NCI-H2029 treated with DMSO at 0.1 percent for 48 hours (cell line): ENCODE measurements at regions not wholly inside any gene's neighbourhood (a gene's known extent, or its start where the extent isn't known, plus 50 kb on each side); places are given as distances from the start of the nearest gene placed in this dataset.
"Not testable (repeated sequence)": the region's sequence is repeated elsewhere in the genome, so short reads cannot be mapped to it uniquely, and the experiment has no call there.

ENCODE experiments used
- DNase-seq: peaks from one replicate; lab custom pipeline; 2025; lab: John Stamatoyannopoulos, UW

DNA sequence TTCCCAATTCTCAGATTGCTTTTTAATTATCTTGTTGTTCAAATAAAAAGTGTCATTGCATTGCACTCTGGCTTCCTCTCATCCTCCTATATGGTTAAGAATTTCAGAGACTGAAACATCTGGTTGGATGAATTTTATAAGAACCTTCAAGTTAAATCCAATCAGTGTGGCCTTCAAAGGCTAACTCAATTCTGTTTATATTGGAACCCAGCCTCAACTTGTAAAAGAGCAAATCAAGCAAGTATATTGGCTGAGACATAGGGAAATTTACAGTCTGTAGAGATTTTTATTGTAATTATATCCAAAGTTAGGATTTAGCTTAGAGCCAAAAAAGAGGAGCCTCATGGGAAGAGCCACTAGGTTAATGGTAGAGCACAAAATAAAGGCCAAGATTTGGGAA, 159.9 kb upstream of the FER start:
- DNase-seq: no peak

- no peak for DNase-seq
Measured at GRCh38 chr5:108581026-108581425, 166.7 kb upstream of the FER start.

GRCh38 chr5:108579236-108579635, 168.5 kb upstream of the FER start:
- no peak for DNase-seq

GRCh38 chr5:108578791-108579190, 168.9 kb upstream of the FER start:
- no peak for DNase-seq

- no peak for DNase-seq
Measured at GRCh38 chr5:108567429-108567828, 180.3 kb upstream of the FER start.

DNA sequence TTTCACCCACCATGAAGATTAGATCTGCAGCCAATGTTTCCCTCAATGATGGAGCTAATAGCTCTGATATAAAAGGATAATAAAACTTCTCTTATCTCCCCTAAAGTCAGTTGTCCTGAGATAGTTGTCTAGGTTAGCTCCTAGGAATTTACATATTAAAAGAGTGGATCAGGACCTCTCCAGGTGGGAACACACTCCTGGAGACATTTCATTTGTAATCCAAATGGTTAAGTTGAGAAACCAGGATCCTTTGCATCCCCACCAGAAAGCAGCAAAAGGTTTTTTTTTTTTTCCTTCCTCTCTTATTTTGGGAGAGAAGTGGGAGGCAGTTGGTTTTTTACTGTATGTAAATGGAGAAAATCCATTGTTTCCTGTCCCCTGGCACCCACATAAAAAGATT, 182.5 kb upstream of the FBXL17 start:
- DNase-seq: no peak

GRCh38 chr5:108562205-108562454, 180.2 kb upstream of the FBXL17 start:
- no peak for DNase-seq

DNA sequence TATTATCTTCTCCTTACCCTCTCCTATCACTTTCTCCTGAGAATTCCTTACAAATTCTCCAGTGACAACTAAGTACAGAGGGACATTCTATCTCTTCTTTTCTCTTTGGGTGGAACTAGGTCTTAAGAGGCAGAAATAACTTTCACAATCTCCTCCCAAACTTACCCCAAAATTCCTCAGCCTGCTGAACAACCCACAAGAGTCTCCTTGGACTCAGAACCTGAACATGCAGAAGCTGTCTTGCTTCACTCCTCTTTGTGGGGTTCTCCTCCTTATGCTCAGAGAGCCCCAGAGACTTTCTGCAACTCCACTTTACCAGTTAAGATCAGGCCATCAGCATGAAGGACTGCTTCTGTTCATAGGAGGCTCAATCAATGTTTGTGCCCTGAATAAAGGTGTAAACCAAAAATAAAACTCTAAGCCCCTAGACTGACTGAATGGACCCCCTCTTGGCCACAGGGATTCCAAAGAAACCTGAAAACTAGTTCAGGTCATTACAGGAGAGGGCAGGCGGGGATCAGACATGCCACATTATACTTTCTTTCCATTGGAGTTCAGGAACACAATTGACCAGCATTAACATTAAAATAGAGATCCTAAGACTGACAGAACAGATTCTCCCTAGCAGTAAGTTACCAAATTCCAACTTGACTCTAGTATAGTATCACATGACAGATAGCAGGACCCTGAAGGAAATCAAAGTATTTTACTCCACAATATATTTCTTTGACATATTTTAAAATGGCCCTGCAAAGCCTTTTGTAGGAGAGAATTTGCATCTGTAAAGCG, 179.7 kb upstream of the FBXL17 start:
- DNase-seq: no peak

DNA sequence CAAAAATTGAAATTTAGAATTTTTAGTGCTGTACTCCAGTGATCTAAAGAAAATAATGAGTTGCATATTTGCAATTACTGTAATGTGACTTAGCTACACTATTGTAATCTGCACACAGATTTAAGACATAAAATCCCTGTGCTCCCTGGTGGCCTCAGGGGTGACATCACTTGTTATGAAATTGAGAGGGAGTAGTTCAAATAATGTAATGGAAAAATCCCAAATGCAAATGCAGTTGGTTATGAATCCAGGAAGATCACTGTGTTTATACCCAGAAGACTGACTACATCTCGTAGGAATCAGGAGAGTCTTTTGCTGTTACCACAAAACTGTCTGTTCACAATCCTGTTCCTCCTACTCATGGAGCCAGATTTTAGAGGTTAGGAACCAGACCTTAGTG, 178.7 kb upstream of the FBXL17 start:
- DNase-seq: no peak

DNA sequence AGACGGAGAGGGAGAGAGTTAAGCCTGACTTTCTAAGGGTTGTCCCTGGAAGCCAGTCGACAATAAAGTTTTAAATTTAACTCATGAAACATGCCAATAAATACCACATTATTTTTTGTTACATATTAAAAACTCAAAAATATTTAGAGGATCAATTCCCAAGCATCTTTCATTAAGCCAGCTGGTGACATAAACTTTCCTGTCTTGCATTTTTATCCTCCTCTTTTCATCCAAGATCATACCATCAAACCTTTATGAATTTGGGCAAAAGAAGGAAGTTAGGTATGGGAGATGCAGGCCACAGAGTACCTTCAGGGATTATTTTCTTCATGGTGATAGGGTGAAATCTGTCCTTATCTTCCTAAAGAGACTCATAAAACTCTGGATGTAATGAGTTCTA, 178.3 kb upstream of the FBXL17 start:
- DNase-seq: no peak

GRCh38 chr5:108558840-108559239, 176.9 kb upstream of the FBXL17 start:
- DNase-seq: not testable (repeated sequence)

DNA sequence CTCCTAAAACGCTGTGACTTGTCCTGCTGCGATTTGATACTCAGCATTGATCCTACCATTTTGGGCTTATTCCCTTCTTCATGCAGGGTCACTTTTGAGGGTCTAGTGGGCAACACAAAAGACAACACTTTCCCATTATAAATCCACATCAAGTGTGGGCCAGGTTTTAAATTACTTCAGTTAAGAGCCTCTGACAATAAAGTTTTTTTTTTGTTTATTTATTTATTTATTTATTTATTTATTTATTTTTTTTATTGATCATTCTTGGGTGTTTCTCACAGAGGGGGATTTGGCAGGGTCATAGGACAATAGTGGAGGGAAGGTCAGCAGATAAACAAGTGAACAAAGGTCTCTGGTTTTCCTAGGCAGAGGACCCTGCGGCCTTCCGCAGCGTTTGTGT, 176.2 kb upstream of the FBXL17 start:
- not testable (repeated sequence) for DNase-seq

DNA sequence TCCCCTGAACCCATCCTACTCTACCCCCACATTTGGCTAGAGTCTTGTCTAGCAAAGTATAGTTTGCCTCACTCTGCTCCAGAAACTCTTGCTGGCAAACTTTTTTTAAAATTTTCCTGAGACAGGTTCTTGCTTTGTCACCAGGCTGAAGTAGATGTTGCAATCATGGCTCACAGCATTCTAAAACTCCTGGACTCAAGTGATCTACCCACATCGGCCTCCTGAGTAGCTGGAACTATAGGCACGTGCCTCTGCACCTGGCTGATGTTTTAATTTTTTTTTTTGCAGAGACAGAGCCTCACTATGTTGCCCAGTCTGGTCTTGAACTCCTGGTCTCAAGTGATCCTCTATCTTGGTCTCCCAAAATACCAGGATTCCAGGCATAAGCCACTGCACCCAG, 175.8 kb upstream of the FBXL17 start:
- DNase-seq: no peak

DNA sequence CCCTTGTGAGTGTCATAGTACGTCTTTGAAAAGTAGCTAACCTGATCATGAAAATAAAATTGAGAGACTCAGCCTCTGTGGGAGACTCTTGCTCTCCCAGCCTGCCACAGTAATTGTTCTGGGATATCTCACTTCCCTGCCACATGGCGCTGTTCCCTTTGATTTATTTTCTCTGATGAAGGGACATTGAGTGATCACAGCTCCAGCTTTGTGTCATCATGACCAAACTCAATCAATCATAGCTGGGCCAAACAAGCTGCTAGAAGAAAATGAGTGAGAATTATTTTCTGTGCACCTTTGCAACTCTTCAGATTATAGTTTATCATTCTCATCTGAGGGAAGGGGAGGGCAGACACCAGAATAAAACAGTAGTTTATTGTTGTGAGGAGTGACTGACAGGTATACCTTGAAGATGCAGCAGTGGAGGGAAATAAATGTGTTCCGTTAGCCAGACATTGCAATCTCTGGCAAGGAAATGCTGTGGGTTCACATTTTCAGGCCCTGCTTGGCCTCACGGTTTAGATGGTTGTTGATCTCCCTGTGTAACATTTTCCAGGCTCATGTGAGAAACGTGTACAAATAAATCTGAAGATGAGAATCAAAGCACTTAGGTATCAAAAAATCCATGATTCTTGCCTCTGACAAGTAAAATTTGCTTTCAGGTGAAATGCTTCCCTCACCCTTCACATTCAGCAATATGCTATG, 174.7 kb upstream of the FBXL17 start:
- no peak for DNase-seq

DNA sequence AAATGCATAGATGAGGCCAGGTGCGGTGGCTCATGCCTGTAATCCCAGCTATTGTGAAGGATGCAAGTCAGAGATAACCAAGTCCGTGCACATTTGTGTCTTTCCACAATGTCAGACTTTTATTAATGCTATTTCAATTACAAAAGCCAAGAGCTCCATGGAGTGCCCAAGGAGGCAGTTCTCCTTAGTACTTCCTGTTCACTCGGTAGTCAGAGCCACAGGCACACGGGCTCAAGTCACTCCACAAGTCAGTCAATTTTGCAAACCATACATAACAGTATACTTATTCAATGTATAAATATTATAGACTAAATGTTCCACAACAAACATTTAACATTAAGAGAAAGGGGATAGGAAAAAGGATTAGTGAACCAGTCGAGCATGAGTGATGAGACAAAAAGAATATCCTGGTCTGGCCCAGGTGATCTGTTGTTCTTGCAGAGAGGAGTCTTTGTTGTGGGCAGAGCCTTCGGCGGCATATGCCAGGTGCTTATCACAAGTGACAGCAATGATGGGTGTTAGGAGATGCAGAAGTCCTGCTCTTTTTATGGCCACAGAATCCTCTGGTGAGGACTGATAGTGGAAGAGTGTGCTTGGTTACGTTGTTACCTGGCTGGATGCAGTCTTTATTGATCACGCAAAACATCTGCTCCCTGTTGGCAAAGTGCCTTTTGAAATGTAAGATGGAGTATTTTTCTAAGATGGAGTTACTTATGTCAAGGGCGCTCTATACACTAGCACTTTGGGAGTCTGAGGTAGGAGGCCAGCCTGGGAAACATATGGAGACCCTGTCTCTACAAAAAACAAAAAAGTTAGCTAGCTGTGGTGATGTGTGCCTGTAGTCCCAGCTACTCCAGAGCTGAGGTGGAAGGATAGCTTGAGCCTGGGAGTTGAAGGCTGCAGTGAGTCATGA, 167.0 kb upstream of the FBXL17 start:
- DNase-seq: no peak

- no peak for DNase-seq
Measured at GRCh38 chr5:108546939-108547338, 165.0 kb upstream of the FBXL17 start.

DNA sequence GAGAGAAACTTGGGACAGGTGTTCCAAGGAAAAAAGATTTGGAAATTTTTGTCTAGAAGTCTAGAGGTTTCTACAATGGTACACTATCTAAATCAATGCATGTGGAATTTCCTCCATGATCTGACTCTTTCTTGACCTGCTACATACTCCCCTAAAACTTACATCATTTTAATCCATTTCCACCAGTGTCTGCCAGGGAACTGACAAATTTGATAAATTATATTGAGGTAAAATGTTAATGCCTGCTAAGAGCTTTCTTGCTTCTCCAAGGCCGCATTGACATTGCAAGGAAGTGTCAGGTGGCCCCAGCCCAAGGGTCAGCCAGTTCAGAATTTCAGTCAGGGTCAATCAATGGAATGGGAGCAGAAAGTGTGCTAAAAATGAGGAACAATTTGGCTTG, 163.4 kb upstream of the FBXL17 start:
- DNase-seq: no peak

DNA sequence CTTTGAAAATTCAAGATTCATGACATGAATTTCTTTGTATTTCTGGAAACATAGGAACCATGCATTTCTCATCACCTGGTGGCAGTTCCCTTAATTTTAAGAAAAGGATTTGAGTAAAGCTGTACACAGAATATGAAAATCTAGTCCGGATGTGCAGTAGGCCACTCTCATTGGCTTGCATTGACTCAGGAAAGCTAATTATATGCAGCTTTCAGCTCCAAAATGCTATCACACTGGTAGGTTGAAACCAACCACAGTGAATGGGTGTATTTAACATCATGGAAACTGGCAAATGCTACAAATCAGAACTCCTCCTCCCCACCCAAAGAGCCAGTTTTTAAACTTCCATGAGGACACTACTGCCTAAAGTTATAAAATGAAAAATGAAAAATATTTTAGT, 161.6 kb upstream of the FBXL17 start:
- no peak for DNase-seq

- no peak for DNase-seq
Measured at GRCh38 chr5:108541836-108542235, 159.9 kb upstream of the FBXL17 start.

DNA sequence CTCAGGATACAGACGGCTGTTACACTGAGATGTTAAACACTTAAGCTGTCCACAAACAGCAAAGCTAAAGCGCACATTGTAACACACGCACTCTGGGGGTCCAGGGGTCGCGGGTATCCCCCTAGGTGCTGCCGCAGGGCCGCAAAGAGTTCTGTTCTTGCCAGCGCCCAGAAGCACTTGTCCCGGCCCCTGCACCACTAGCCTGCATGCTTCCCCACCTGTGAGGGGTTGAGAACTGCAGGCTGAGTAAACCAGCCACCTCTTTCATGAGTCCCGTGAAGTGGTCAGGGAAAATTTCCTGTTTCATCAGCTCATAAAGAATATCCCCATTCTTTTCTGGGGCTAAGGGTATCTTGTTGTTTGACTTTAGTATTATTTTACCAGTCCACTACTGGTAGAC, 154.4 kb upstream of the FBXL17 start:
- no peak for DNase-seq

GRCh38 chr5:108532129-108532445, 150.2 kb upstream of the FBXL17 start:
- not testable (repeated sequence) for DNase-seq

DNA sequence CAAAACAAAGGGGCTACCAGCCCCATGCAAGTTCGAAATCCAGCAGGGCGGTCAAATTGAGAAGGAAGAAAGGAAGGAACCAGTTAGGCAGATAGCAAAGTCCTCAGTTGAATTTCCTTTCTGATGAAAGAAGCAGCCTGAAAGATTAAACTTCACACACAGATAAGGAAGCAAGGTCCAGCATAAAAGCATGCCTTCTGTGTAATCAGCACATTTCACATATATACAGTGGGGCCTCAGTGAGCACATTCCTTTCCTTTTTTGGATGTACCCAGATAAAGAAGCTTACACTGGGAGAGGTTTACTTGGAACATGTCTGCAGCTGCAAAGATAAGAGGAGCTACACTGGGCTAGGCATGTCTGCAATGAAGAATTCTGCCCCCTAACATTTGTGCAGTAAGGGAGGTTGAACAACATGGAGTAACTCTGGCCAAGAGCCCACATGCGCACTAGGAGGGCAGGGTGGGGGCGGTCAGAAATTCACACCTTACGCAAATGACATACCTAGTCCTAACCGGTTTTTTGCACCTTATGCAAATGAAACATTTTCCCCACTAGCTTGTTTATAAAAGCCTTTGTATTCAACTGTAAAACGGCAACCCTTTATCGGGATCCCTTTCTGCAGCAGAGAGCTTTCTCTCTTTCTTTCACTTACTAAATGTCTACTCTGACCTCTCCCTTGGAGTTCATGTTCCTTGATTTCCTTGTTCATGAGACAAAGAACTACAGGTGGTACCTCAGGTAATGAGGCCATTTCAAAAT, 149.7 kb upstream of the FBXL17 start:
- DNase-seq: no peak
